HepG2 (cell line): ENCODE measurements at regions not wholly inside any gene's neighbourhood (a gene's known extent, or its start where the extent isn't known, plus 50 kb on each side); places are given as distances from the start of the nearest gene placed in this dataset.

Source experiments
- ATAC-seq: fragments of 200-7000 bp; cut with Tn5 transposase; 3 replicates; pipeline ENCODE4 v1.9.1; 2020; ENCODE audit warnings: mild to moderate bottlenecking, moderate library complexity
- BruUV-seq: library from RNA; stranded (reverse); fragments of 400-500 nt; replicated peaks from 2 replicates; lab custom pipeline; 2021; lab: Mats Ljungman, UMichigan
- CTCF ChIA-PET: fragments of 300-600 bp; formaldehyde crosslinking; extraction: SDS; loops from one replicate; lab custom pipeline; 2021; ENCODE audit warnings: low total read pairs, inconsistent platforms, low intra/inter-chr PET ratio; lab: Yijun Ruan, JAX
- POLR2A ChIA-PET: fragments of 350-600 bp; sonication (Branson Sonifier 250); formaldehyde crosslinking; loops from one replicate; lab custom pipeline; 2020; ENCODE audit warnings: antibody characterized with exemption, inconsistent platforms; lab: Yijun Ruan, JAX
- DNase-seq: peaks from one replicate; pipeline ENCODE4 v3.0.0-alpha.2; 2015; ENCODE audit warnings: low spot score
- FAIRE-seq: peaks from 3 replicates; lab custom pipeline; 2011; peaks lifted over from hg19 to GRCh38; lab: Jason Lieb, UNC
- H2AFZ ChIP-seq: one replicate; pipeline ENCODE4 v1.6.1; 2011; ENCODE audit warnings: low read length, inconsistent platforms
- H3K27ac ChIP-seq: fragments of 300-600 bp; 3 replicates; pipeline ENCODE4 v1.8.0; 2011; ENCODE audit warnings: mixed run types, mild to moderate bottlenecking, mixed read lengths, low read length, inconsistent platforms; ENCODE audit not compliant: insufficient read depth; ENCODE audit errors: extremely low read length
- H3K27me3 ChIP-seq, 2 experiments: fragments of 200-600 bp in 1 of 2; 2 replicates in 1 of 2; 3 replicates in 1 of 2; pipeline versions ENCODE4 v1.6.0 to v1.8.0; 2011; ENCODE audit warnings: low read length in 2 of 2, mild to moderate bottlenecking in 2 of 2, moderate library complexity in 2 of 2, inconsistent platforms in 1 of 2; ENCODE audit not compliant: insufficient read depth in 2 of 2, control insufficient read depth in 1 of 2
- H3K36me3 ChIP-seq, 2 experiments: fragments of 200-600 bp in 1 of 2; replicated peaks in 1 of 2; 2 replicates in 1 of 2; 3 replicates in 1 of 2; pipeline versions ENCODE4 v1.5.1 to v1.8.0; 2011; ENCODE audit warnings: low read length in 2 of 2, inconsistent platforms in 1 of 2; ENCODE audit not compliant: insufficient read depth in 2 of 2, control insufficient read depth in 1 of 2
- H3K4me1 ChIP-seq: 2 replicates; pipeline ENCODE4 v1.5.1; 2012; ENCODE audit warnings: low read length, inconsistent platforms; ENCODE audit not compliant: insufficient read depth
- H3K4me2 ChIP-seq: 2 replicates; pipeline ENCODE4 v1.6.0; 2011; ENCODE audit warnings: low read depth, low read length, inconsistent platforms
- H3K4me3 ChIP-seq, 3 experiments: fragments of 200-600 bp in 1 of 3; sonication (generic), shearing (Covaris generic) in 1 of 3; replicated peaks in 1 of 3; 2 replicates each; pipeline ENCODE4 v1.5.1; 2011 to 2016; ENCODE audit warnings: low read length in 3 of 3, inconsistent platforms in 2 of 3, low read depth in 2 of 3, mild to moderate bottlenecking in 2 of 3, control low read depth in 1 of 3, mixed read lengths in 1 of 3; ENCODE audit not compliant: insufficient read depth in 1 of 3
- H3K79me2 ChIP-seq: one replicate; pipeline ENCODE4 v1.6.1; 2011; ENCODE audit warnings: low read length, inconsistent platforms; ENCODE audit not compliant: insufficient read depth
- H3K9ac ChIP-seq: 2 replicates; pipeline ENCODE4 v1.6.0; 2011; ENCODE audit warnings: mild to moderate bottlenecking, low read depth, low read length, inconsistent platforms; ENCODE audit not compliant: insufficient read depth
- H3K9me3 ChIP-seq: 2 replicates; pipeline ENCODE4 v1.5.1; 2012; ENCODE audit warnings: mild to moderate bottlenecking, low read length
- H4K20me1 ChIP-seq: 2 replicates; pipeline ENCODE4 v1.6.0; 2011; ENCODE audit warnings: inconsistent platforms, mild to moderate bottlenecking, low read length, moderate library complexity; ENCODE audit not compliant: insufficient read depth
- ARNT ChIP-seq: fragments of 450-650 bp; IDR thresholded peaks from 2 replicates; pipeline ENCODE4 v1.6.1; 2017
- MBD4 ChIP-seq: IDR thresholded peaks from 2 replicates; pipeline ENCODE4 v1.6.1; 2012; ENCODE audit warnings: low read length, inconsistent platforms, borderline replicate concordance
- RBFOX2 ChIP-seq: fragments of 200-400 bp; formaldehyde crosslinking; IDR thresholded peaks from 2 replicates; pipeline ENCODE4 v1.6.1; 2017; ENCODE audit warnings: low read depth, mild to moderate bottlenecking, low read length
- RFX3 ChIP-seq: IDR thresholded peaks from 2 replicates; pipeline ENCODE4 v1.6.1; 2016; ENCODE audit warnings: missing biosample characterization, missing genetic modification reagents
- ZFX ChIP-seq: sonication (generic); formaldehyde crosslinking; IDR thresholded peaks from 2 replicates; pipeline ENCODE4 v1.4.0; 2020; ENCODE audit warnings: mild to moderate bottlenecking, low read depth, missing genetic modification reagents, moderate library complexity
- ZNF282 ChIP-seq: fragments of 450-650 bp; IDR thresholded peaks from 2 replicates; pipeline ENCODE4 v1.6.1; 2018; ENCODE audit not compliant: partially characterized antibody
- ZNF30 ChIP-seq: sonication (generic); formaldehyde crosslinking; IDR thresholded peaks from 2 replicates; pipeline ENCODE4 v1.5.0; 2020; ENCODE audit warnings: mild to moderate bottlenecking, missing genetic modification reagents
- ZNF605 ChIP-seq: sonication (generic); formaldehyde crosslinking; IDR thresholded peaks from 2 replicates; pipeline ENCODE4 v1.8.0; 2022; ENCODE audit warnings: mild to moderate bottlenecking, missing genetic modification reagents
- ZNF7 ChIP-seq: IDR thresholded peaks from 2 replicates; pipeline ENCODE4 v1.6.1; 2016; ENCODE audit warnings: missing biosample characterization, missing genetic modification reagents
- ZNF703 ChIP-seq: sonication (generic); formaldehyde crosslinking; IDR thresholded peaks from 2 replicates; pipeline ENCODE4 v1.5.1; 2020; ENCODE audit warnings: missing genetic modification reagents, mild to moderate bottlenecking, moderate library complexity, borderline replicate concordance
- ZSCAN30 ChIP-seq: sonication (generic); formaldehyde crosslinking; IDR thresholded peaks from 2 replicates; pipeline ENCODE4 v1.5.0; 2020; ENCODE audit warnings: mild to moderate bottlenecking, missing genetic modification reagents
- WGBS: methylation state at CpG from one replicate; pipeline ENCODE4 v1.1.6; 2017; ENCODE audit warnings: low lambda C conversion rate; 5-methylcytosine and 5-hydroxymethylcytosine counted together
- in situ Hi-C: cut with HindIII; loops from 2 replicates; pipeline ENCODE4 v1.10.0; 2017; ENCODE audit warnings: low pct_unique_long_range_greater_than_20kb; ENCODE audit not compliant: extremely low pct_ligation_motif_present
- intact Hi-C: fragments of 100-400 bp; cut with micrococcal nuclease; formaldehyde crosslinking; loops from one replicate; pipeline ENCODE4 v1.10.0; 2022; ENCODE audit not compliant: unreplicated experiment
- TF ChIP-seq, protein P1 (sequence below): sonication (generic); formaldehyde crosslinking; IDR thresholded peaks from 2 replicates; pipeline ENCODE4 v1.5.1; 2020; ENCODE audit warnings: missing genetic modification reagents, mild to moderate bottlenecking, borderline replicate concordance
- TF ChIP-seq, protein P2 (sequence below), 2 experiments: fragments of 450-650 bp in 1 of 2; sonication (generic) in 1 of 2; formaldehyde crosslinking; IDR thresholded peaks; 2 replicates each; pipeline versions ENCODE4 v1.5.0 to v1.8.0; 2020 to 2022; ENCODE audit warnings: mild to moderate bottlenecking in 1 of 2, missing genetic modification reagents in 1 of 2
- TF ChIP-seq, protein P3 (sequence below): sonication (generic); formaldehyde crosslinking; IDR thresholded peaks from 2 replicates; pipeline ENCODE4 v1.8.1; 2023; ENCODE audit warnings: missing genetic modification reagents, inconsistent platforms, borderline replicate concordance
- TF ChIP-seq, protein P4 (sequence below): sonication (generic); formaldehyde crosslinking; IDR thresholded peaks from 2 replicates; pipeline ENCODE4 v1.4.0; 2020; ENCODE audit warnings: missing genetic modification reagents
- TF ChIP-seq, protein P5 (sequence below): sonication (generic); formaldehyde crosslinking; IDR thresholded peaks from 2 replicates; pipeline ENCODE4 v1.8.0; 2022; ENCODE audit warnings: mild to moderate bottlenecking, missing genetic modification reagents, moderate library complexity

DNA sequence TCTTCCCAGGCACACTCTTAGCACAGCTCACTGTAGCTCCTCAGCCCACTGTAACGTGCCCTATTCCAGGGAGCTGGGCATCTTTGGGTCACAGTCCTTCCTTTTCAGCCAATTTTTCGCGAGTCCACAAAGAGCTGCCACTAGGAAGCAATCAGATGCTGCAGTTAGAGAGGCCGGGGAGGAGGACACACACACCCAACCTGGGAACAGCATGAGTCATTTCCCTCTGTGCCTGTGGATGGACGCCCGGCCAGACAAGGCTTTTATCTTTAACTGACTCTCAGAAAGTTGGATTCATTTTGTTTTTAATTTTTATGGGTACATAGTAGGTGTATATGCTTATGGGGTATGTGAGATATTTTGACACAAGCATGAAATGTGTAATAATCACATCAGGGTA is 918.6 kb downstream of the UQCRFS1 start:
- POLR2A ChIA-PET: no interaction called here
- intact Hi-C loops: no loop called here
- WGBS: 0% methylated on average over 6 of the region's 6 CpGs

More for the DNA sequence above, 918.6 kb downstream of the UQCRFS1 start:
- Histone ChIP-seq H3K4me3 (no peak overlapping the region), H3K27ac (no peak overlapping the region), H2AFZ (no peak overlapping the region), H3K79me2 (no peaks in the 10 kb centered on the region), H3K36me3 (no peaks in the 10 kb centered on the region), H3K27me3 (no peaks in the 10 kb centered on the region), H3K4me2 (no peak overlapping the region), H3K9ac (no peak overlapping the region), H3K9me3 (peaks cover 87% of the 10 kb centered on the region), H3K4me1 (no peaks in the 10 kb centered on the region), H4K20me1 (no peaks in the 10 kb centered on the region)
- DNase-seq (no peak), ATAC-seq (no peak), FAIRE-seq (no peak)
- TF ChIP-seq ZSCAN30 (no peak), ZNF30 (CRISPR knock-in tag) (no peak), ZFX (no peak), ARNT (no peak), RFX3 (CRISPR knock-in tag) (no peak), ZNF282 (no peak), ZNF703 (CRISPR knock-in tag) (no peak), RBFOX2 (no peak), MBD4 (no peak), ZNF605 (CRISPR knock-in tag) (no peak), ZNF7 (CRISPR knock-in tag) (no peak)
- TF ChIP-seq, protein P1, sequence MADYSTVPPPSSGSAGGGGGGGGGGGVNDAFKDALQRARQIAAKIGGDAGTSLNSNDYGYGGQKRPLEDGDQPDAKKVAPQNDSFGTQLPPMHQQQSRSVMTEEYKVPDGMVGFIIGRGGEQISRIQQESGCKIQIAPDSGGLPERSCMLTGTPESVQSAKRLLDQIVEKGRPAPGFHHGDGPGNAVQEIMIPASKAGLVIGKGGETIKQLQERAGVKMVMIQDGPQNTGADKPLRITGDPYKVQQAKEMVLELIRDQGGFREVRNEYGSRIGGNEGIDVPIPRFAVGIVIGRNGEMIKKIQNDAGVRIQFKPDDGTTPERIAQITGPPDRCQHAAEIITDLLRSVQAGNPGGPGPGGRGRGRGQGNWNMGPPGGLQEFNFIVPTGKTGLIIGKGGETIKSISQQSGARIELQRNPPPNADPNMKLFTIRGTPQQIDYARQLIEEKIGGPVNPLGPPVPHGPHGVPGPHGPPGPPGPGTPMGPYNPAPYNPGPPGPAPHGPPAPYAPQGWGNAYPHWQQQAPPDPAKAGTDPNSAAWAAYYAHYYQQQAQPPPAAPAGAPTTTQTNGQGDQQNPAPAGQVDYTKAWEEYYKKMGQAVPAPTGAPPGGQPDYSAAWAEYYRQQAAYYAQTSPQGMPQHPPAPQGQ: no peak
- TF ChIP-seq, protein P2, sequence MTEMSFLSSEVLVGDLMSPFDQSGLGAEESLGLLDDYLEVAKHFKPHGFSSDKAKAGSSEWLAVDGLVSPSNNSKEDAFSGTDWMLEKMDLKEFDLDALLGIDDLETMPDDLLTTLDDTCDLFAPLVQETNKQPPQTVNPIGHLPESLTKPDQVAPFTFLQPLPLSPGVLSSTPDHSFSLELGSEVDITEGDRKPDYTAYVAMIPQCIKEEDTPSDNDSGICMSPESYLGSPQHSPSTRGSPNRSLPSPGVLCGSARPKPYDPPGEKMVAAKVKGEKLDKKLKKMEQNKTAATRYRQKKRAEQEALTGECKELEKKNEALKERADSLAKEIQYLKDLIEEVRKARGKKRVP (CRISPR knock-in tag; IDR thresholded peaks at IDR 0.05): no peak
- TF ChIP-seq, protein P3, sequence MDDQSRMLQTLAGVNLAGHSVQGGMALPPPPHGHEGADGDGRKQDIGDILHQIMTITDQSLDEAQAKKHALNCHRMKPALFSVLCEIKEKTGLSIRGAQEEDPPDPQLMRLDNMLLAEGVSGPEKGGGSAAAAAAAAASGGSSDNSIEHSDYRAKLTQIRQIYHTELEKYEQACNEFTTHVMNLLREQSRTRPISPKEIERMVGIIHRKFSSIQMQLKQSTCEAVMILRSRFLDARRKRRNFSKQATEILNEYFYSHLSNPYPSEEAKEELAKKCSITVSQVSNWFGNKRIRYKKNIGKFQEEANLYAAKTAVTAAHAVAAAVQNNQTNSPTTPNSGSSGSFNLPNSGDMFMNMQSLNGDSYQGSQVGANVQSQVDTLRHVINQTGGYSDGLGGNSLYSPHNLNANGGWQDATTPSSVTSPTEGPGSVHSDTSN (CRISPR knock-in tag): no peak
- TF ChIP-seq, protein P4, sequence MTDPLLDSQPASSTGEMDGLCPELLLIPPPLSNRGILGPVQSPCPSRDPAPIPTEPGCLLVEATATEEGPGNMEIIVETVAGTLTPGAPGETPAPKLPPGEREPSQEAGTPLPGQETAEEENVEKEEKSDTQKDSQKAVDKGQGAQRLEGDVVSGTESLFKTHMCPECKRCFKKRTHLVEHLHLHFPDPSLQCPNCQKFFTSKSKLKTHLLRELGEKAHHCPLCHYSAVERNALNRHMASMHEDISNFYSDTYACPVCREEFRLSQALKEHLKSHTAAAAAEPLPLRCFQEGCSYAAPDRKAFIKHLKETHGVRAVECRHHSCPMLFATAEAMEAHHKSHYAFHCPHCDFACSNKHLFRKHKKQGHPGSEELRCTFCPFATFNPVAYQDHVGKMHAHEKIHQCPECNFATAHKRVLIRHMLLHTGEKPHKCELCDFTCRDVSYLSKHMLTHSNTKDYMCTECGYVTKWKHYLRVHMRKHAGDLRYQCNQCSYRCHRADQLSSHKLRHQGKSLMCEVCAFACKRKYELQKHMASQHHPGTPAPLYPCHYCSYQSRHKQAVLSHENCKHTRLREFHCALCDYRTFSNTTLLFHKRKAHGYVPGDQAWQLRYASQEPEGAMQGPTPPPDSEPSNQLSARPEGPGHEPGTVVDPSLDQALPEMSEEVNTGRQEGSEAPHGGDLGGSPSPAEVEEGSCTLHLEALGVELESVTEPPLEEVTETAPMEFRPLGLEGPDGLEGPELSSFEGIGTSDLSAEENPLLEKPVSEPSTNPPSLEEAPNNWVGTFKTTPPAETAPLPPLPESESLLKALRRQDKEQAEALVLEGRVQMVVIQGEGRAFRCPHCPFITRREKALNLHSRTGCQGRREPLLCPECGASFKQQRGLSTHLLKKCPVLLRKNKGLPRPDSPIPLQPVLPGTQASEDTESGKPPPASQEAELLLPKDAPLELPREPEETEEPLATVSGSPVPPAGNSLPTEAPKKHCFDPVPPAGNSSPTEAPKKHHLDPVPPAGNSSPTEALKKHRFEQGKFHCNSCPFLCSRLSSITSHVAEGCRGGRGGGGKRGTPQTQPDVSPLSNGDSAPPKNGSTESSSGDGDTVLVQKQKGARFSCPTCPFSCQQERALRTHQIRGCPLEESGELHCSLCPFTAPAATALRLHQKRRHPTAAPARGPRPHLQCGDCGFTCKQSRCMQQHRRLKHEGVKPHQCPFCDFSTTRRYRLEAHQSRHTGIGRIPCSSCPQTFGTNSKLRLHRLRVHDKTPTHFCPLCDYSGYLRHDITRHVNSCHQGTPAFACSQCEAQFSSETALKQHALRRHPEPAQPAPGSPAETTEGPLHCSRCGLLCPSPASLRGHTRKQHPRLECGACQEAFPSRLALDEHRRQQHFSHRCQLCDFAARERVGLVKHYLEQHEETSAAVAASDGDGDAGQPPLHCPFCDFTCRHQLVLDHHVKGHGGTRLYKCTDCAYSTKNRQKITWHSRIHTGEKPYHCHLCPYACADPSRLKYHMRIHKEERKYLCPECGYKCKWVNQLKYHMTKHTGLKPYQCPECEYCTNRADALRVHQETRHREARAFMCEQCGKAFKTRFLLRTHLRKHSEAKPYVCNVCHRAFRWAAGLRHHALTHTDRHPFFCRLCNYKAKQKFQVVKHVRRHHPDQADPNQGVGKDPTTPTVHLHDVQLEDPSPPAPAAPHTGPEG: no peak
- TF ChIP-seq, protein P5, sequence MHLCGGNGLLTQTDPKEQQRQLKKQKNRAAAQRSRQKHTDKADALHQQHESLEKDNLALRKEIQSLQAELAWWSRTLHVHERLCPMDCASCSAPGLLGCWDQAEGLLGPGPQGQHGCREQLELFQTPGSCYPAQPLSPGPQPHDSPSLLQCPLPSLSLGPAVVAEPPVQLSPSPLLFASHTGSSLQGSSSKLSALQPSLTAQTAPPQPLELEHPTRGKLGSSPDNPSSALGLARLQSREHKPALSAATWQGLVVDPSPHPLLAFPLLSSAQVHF (CRISPR knock-in tag): no peak
- in situ Hi-C loops: no loop called here
- no TSS peak for BruUV-seq
- CTCF ChIA-PET: no interaction called here
